NCI-H1092 (cell line): ENCODE measurements at regions not wholly inside any gene's neighbourhood (a gene's known extent, or its start where the extent isn't known, plus 50 kb on each side); places are given as distances from the start of the nearest gene placed in this dataset.

Source experiments
- DNase-seq: peaks from one replicate; lab custom pipeline; 2025; lab: John Stamatoyannopoulos, UW

DNA sequence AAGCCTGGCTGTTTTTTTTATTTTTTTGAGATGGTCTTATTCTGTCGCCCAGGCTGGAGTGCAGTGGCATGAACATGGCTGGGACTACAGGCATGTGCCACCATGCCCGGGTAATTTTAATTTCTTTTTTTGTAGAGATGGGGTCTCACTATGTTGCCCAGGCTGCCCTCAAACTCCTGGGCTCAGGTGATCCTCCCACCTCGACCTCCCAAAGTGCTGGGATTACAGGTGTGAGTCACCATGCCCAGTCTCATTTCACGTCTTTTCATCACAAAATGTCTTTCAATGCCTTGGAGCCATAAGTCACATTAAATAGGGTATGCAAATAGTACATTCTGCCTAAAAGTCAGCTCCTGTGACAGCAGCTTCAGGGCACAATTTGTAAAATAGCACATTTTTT, 52.8 kb downstream of the SOX2 start:
- no peak for DNase-seq

DNA sequence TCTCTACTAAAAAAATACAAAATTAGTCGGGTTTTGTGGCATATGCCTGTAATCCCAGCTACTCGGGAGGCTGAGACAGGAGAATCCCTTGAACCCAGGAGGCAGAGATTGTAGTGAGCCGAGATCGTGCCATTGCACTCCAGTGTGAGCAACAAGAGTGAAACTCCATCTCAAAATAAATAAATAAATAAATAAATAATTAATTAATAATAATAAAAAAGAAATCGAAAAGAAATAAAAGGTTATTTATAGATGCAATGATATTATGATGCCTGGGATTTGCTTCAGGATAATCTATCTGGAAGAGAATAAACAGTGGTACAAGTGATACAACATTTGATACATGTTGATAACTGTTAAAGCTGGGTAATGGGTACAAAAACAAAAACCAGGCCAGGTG, 58.6 kb downstream of the SOX2 start:
- no peak for DNase-seq

DNA sequence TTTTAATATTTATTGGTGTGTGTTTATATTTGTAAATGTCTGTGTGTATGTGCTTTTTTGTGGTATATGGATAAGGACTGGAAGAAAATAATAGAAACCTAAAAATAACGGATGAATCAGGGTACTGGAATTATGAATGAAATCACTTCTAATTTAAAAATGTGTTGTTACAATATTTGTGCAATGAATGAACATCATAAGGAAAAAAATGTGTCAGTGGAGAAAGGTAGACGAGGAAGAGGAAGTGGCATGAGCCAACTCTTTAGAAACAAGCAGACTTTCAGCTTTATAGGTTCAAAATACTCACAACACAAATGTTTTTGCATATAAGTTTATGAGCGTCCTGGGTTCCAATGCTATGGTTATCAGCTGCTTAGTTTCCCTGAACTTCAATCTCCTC, 59.4 kb downstream of the SOX2 start:
- no peak for DNase-seq

DNA sequence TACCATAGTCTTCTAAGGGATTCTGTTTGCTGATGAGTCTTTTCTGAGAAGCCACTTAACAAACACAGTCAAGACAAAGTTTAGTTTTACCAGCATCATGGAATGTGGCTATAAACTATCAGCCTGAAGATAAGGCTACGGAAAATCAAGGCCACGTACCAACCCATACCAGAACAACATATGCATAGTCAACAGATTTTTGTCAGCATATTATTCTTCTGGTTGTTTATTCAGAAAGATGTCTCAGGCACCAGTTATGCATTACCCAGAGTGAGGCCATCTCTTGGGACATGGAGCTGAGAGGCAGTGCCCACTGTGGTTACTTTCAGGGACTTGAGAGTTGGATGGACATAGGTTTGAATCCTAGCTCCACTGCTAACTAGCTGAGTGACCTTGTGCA, 60.4 kb downstream of the SOX2 start:
- no peak for DNase-seq

DNA sequence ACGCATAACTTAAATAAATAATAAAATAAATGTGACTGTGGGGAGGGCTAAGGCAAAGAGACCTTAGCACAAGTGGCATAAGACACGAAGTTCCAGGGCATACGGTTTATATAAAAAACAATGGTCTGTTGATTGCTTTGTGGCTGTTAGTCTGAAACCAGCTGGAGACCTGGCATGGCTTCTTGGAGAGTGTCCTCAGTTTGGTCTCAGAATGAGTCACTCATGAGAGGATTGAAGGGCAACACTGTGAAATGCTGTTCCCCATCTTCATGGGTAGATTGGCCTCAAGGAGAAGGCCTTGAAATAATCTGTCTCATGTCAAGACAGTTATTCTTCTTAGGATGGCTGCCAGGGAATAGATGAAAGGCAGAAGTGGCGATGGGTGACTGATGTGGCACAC, 62.2 kb downstream of the SOX2 start:
- DNase-seq = no peak

DNA sequence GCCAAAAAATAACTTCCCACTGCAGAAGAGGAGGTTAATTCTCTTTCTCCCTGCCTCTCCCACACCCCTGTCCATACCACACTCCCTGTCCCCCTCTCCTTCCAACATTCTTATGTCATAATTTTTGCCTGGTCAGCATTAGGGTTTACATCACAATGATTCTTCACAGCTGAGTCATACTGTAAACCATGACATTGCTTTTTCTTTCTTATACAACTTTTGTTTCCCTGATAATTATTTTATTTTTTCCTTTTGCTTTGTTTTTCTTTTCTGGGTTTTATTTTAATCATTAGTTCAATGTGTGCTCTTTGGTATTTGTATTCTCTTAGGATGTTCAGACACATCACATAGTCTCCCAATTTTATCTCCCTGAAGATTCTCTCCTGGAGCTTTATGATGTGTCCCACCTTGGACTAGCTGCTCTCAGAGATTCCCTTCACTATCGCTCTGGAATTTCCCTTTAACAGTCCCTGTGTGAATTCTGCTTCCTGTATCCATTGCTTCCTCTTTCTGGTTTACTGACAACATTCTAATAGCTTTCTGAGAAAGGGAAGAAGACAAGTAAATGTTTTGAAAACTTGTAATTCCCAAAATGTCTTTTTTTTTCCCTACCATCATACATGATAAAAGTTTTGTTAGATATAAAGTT, 70.7 kb downstream of the SOX2 start:
- no peak for DNase-seq

DNA sequence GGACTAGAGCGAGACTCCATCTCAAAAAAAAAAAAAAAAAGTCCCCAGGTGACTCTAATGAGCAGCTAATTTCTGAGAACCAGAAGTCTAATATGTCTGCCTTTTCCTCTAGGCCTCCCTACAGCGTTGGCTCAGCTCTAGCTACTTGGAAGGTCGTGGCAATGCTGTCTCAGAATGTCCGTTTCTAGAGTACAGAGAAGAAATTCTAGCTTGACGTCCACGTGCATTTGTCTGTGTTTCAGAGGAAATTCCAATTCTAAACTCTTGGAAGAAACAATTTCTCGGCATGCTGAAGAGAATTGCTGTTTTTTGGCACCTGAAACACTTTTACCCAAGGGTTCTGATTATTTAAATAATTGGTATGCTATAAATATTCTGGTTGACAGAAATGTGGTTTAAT, 78.8 kb downstream of the SOX2 start:
- DNase-seq = no peak

DNA sequence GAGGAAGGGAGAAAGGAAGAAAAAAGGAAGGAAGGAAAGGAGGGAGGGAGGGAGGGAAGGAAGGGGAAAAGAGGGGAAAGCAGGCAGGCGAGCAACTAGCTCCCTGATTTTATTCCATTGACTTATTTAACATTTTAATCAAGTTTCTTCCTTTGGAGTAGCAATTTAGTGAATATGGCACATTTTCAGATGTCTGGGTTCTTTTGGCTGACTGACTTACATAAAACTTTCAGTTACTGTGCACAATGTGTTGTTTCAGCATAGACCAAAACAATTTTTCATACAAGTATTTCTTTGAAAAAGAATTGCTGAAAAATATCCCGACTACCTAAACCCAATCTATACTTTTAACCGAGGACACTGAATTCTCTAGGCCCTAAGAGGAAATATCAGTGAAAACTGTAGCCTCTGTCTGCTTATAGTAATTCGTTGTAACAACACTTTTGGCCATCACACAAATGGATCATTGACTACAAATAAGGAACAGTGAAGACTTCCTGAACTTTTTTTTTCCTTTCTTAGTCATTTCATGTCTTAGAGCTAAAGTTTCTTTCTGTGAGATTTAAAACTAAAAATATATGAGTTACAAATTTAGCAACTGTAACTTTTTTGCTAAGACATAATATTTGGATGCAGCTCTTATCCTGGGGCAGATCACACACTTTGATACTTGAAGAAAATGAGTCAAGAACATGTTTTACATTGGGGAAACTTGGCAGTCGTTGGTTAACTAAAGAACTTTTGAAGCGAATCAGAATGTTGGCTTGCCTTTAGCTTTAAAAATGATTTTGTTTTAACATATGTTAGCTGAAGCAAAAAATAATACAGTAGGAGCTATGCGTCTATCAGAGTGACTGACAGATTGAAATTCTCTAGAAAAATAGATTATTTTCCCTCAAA, 79.6 kb downstream of the SOX2 start:
- DNase-seq = no peak

DNA sequence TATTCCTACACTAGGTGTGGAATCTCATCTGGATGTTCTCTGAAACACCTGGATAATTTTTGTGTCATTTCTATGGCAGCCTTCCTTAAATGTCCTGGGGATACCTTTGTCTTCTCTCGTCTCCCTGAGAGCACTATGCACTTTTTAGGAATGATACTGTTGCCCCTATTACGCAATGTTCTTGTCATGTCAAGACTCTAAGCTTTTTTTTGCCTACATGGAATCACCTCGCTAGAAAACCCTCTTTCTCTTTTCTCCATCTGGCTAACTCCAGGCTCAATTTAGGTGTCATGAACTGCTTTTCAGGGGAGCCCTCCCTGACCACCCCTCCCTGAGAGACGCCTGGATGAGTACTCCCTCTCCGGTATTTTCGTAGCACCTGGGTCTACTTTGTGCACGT, 81.3 kb downstream of the SOX2 start:
- DNase-seq = no peak

DNA sequence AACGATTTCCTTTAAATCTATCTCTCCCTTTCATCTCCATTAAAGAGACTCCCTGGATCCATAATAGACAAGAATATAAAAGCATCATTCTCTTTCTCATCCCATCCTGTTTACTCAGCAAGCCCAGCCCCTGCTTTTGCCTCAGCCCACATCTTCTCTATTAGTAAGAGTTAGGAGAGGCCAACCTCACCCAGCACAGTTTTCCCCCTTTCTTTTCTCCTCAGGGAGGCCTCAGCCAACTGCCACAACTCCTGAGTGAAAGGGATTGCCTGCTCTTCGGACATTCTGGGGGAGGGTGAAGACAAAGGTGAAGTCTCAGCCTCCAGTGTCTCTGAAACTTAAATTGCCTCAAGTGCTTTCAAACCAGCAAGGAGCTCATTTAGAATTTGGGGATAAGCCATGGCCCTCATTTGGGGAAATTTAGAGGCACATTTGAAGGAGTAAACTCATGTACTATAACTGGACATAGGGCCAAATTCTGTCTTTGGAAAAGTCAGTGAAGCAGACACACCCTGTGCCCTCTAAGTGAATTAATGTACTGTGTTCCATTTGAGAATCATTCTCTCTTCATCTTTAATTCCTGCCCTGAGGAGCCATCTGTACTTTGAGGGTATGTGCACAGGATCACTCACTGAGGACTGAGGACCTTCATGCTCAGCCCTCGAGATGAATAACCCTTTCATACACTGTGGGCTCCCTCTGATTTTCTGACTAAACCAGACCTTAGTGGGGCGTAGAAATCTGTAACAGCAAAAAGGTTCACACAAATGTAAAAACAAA, 82.5 kb downstream of the SOX2 start:
- DNase-seq = no peak

DNA sequence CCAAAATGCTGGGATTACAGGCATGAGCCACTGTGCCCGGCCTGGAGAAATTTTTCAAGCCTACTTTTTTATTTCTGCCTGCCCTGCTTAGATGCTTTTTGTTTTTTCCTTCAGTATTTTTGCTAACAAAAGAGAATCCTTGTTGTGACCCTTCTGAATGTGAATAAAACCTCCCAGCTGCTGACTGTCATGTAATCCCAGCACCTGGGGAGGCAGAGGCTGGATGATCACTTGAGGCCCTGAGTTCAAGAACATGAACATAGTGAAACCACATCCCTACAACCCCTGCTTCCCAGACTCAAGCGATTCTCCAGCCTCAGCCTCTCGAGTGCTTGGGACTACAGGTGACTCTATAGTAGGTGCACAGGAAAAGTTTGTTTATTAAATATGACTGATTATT, 84.9 kb downstream of the SOX2 start:
- no peak for DNase-seq

DNA sequence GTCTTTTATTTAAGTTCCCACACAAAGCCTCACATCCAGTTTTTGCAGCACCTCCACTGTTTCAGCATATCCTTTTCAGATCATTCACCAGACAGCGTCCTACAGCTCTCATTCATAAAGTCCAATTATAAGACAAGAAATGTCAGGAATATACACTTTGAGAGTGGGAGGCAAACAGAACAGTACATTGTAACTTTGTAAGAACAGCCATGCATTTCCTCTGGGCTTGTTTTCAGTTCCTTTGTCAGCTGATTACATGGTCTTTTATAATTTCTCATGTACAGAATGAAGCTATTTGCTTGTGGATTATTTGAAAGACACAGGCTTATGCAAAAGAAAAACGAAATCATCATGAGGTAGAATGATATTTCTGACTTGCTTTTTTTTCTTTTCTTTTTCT, 85.7 kb downstream of the SOX2 start:
- no peak for DNase-seq

DNA sequence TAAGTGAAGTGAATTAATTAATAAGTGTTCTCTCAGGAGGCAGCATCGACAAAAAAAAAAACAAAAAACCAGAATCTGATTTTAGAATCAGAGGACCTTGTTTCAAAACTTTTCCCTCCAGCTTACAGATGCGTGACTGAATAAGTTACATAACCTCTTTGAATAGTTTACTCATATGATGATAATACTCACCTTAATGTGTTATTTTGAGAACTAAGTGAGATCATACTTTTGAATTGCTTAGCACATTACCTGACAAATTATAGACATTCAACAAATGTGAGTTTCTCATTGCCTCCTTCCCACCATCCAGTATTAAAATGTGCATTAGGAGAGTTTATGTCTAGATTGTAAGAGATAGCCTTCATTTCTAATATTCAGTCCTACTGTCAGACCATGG, 94.0 kb downstream of the SOX2 start:
- no peak for DNase-seq

DNA sequence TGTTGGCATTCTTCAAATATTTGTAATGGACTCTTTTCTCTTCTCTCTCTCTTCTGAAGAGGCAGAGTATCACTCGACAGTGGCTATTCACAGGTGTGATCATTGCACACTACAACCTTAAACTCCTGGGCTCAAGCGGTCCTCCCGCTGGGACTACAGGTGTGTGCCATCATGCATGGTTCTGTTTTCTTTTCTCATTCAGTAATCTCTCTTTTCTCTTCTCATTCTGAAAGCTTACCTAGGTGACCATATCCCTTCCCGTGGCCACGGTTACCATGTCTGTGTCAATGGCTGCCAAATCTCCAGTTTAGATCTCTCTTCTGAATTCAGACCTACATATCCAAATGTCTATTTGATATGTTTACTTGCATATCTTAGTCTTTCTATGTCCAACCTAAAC, 96.3 kb downstream of the SOX2 start:
- DNase-seq = no peak

DNA sequence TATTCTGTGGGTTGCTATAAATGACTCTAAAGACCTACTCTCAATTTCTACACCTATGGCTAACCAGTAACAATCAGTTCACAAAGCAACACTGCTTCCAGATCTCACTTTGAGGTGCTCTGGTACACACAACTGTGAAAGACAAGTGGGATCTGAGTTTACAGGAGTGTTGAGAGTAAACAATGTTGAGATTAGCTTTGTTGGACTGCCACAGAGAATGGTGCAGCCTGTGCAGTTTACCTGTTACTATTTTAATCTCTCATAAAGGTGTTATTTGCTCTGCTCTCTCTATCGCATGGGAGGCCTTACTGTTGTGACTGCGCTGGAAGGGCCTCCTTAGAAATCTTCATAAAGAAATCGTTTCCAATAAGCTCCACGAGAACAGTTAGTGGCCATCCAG, 112.0 kb downstream of the SOX2 start:
- DNase-seq = no peak

DNA sequence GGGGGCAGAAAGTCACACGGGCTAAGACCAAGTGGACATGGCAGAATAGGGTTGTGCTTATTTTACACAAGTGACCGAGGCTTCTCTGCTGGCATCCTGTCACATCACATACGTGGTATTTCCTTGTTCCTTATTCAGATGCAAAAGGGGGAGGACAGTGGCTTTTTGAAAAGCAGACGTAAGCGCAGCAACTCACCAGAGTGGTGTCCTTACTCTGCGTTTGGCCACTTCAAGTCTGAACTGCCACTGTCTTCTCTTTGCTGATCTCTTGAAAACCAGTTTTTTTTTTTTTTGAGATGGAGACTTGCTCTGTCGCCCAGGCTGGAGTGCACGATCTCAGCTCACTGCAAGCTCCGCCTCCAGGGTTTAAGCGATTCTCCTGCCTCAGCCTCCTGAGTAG, 113.2 kb downstream of the SOX2 start:
- DNase-seq = no peak

DNA sequence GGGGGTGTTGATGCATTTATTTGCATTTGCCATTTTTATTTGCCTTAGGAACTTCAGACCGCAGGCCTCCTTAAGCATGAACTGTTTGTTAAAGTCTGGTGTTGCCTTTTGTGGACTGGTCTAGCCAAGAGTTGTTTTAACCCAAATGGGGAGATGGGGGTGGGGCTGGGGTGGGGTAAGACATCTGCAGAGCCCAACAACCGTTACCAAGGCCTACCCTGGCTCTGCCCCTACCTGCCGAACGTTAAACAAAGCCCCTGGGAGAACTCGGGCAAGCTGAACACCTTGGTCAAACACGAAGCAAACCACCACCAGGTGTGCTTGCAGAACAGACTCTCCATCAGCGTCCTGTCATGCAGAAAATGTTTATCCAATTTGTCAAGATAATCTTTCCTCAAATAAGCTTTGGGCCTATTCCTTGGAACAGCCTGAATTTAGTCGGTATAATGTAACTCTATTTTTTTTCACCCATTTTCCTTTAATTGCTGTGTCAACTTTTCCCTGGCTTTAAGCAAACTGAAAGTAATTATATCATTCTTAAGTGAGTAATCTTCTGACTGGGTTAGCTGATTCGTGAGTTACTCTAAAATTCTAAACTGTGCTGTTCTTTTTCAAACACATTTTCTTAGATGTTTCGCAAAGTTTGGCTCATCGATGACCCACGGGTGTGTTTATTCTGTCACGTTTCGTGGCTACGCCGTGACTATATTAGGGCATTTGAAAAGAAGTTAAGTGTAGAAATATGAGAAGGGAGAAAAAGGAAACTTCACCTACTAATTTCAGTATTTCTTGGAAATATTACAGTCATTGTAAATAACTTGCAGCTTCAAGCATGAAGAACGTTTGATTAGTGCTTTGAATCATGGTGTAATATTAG, 127.6 kb downstream of the SOX2 start:
- DNase-seq = peak; percentile 38

DNA sequence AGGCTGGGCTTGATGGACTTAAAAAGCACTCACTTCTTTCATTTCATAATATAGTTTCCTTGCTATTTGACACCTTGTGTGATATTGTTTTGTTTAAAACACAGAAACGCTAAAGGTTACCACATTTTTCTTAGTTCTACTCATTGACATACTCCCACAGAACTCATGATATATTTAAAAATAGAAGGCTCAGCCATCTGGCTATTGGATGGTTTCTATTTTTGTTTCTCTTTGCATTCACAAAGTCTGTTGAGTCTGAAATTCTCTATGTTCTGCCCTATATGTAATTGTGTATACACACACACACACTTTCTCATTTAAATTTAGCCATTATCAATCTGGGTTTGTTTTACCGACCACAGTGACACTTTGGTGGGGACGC, 128.2 kb downstream of the SOX2 start:
- DNase-seq = no peak

DNA sequence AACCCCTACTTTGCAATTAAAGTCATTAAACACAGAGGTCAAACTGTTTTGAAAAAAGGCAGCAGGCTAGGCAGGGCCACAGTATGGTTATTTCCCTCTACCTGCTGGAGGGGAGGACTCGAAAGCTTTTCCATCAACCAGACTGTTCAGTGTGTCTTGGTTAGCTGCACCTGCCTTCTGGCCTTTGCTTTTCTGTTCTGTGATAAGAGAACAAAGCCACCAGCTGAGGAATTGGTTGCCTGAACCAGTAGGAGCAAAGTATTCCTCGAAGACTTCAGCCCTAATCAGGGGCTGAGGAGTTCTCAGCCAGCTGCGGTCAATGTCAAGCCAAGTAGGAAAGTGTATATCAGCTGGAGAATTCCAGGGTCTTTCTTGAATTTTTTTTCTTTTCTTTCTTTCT, 132.5 kb downstream of the SOX2 start:
- DNase-seq = no peak

DNA sequence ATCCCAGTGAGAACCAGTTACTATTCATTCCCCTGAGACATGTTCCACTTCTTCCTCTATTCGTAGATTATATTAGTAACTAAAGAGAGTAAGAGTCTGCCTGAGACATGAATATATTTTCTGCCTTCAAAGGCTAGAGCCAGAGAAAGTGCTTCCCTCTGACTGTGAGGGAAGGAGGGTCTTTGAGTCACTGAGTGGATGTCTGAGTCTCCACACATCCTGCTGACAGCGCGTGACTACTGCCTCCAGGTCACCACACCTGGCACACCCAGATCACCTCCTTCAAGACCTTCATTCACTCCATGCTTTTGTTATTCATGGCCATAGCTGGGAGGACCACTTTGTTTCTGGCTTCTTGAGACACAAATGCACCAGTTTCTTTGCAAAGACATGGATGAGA, 135.6 kb downstream of the SOX2 start:
- no peak for DNase-seq

DNA sequence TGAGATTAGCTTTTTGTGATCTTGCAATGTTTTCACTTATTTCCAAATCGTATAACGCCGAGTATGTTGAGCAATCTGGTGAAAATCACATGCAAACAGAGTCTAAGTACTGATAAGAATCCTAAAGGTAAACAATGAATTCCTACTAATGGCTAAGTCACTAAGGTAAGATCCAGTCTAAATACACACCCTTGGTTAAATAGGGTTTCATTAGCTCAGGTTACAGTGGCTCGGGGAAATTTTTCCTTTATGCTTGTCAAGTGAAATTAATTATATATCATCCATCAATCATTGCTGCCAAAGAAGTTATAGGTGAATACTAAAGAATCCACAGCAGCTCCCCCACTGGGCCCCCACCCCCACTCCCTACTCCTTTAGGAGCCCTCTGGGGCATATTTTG, 139.3 kb downstream of the SOX2 start:
- DNase-seq = no peak

DNA sequence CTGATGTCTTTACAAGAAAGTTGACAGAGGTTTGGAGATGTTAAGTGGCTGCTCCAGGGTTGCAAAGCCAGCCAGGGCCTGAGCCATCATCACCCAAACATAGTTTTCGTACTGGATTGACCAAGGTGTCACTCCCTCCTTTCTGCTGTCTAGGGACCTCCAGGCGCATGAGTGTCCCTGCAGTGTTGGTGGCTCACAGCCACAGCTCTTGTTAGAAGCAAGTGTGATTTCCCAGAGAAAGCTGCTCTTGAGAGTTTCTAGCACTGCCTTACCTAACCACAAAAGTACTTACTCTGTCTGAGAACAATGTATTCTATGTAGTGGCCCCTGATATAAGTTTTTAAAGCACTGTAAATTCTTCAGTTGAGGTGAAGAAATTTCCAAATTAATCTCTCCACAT, 144.1 kb downstream of the SOX2 start:
- no peak for DNase-seq
